ENCODE measurements at regions not wholly inside any gene's neighbourhood (a gene's known extent, or its start where the extent isn't known, plus 50 kb on each side); places are given as distances from the start of the nearest gene placed in this dataset.
"Not testable (repeated sequence)": the region's sequence is repeated elsewhere in the genome, so short reads cannot be mapped to it uniquely, and the experiment has no call there.

- DNase-seq, result no peak
Measured at GRCh38 chr4:149870008-149870407, 54.4 kb upstream of the IQCM start.

GRCh38 chr4:149881744-149882143 is 66.1 kb upstream of the IQCM start:
- no peak for DNase-seq

GRCh38 chr4:149882251-149882650 is 66.6 kb upstream of the IQCM start:
- DNase-seq, result no peak

GRCh38 chr4:149884046-149884445 is 68.4 kb upstream of the IQCM start:
- no peak for DNase-seq

- DNase-seq, result no peak
Measured at GRCh38 chr4:149884529-149885181, 69.0 kb upstream of the IQCM start.

- DNase-seq, result no peak
Measured at GRCh38 chr4:149885896-149886295, 70.3 kb upstream of the IQCM start.

GRCh38 chr4:149886786-149887490 is 71.3 kb upstream of the IQCM start:
- DNase-seq, result no peak

GRCh38 chr4:149889991-149890390 is 74.3 kb upstream of the IQCM start:
- DNase-seq, result no peak

- no peak for DNase-seq
Measured at GRCh38 chr4:149890531-149890930, 74.9 kb upstream of the IQCM start.

- no peak for DNase-seq
Measured at GRCh38 chr4:149891426-149891825, 75.8 kb upstream of the IQCM start.

- no peak for DNase-seq
Measured at GRCh38 chr4:149896432-149896831, 80.8 kb upstream of the IQCM start.

- no peak for DNase-seq
Measured at GRCh38 chr4:149897783-149898182, 82.1 kb upstream of the IQCM start.

- no peak for DNase-seq
Measured at GRCh38 chr4:149901128-149901527, 85.5 kb upstream of the IQCM start.

- no peak for DNase-seq
Measured at GRCh38 chr4:149902242-149902641, 86.6 kb upstream of the IQCM start.

GRCh38 chr4:149910177-149910576 is 94.5 kb upstream of the IQCM start:
- DNase-seq, result no peak

- no peak for DNase-seq
Measured at GRCh38 chr4:149910604-149911350, 95.1 kb upstream of the IQCM start.

- DNase-seq, result no peak
Measured at GRCh38 chr4:149911354-149911753, 95.7 kb upstream of the IQCM start.

- no peak for DNase-seq
Measured at GRCh38 chr4:149912000-149912399, 96.4 kb upstream of the IQCM start.

- no peak for DNase-seq
Measured at GRCh38 chr4:149914119-149915115, 98.8 kb upstream of the IQCM start.

GRCh38 chr4:149915735-149916134 is 100.1 kb upstream of the IQCM start:
- not testable (repeated sequence) for DNase-seq

GRCh38 chr4:149923736-149924135 is 108.1 kb upstream of the IQCM start:
- DNase-seq, result no peak

GRCh38 chr4:149927514-149927913 is 111.9 kb upstream of the IQCM start:
- DNase-seq, result no peak

- no peak for DNase-seq
Measured at GRCh38 chr4:149928507-149928906, 112.9 kb upstream of the IQCM start.

Data from cerebellar nuclear complex (tissue), 1 donor.